HG03558 (cell line): ENCODE measurements at regions not wholly inside any gene's neighbourhood (a gene's known extent, or its start where the extent isn't known, plus 50 kb on each side); places are given as distances from the start of the nearest gene placed in this dataset.

Experiments used
- ATAC-seq: cut with Tn5 transposase; IDR thresholded peaks from one replicate; pipeline ENCODE4 v1.9.1; 2021; ENCODE audit warnings: moderate number of reproducible peaks; ENCODE audit not compliant: unreplicated experiment; ENCODE audit errors: extremely low read depth

GRCh38 chr2:3071685-3072263, 305.8 kb downstream of the EIPR1 start:
- ATAC-seq: no peak

- ATAC-seq: no peak
Observed at GRCh38 chr2:3066831-3067230, 310.8 kb downstream of the EIPR1 start.

DNA sequence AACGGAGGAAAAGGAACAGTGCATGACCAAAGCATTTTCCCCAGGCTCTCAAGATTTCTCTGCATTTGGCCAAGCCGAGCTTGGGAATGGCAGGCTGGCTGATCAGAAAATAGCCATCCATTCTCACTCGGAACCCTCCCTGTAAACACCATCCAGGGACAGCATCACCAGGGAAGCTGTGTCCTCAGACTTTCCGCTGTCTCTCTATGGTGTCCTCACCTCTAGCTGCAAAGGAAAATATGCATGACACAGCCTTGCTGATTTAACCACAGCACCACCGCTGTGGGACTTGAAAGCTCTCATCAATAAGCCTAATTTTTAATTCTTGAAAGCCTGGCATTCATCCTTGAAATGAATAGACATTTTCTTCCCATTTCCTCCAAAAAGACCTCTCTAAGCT, 311.7 kb downstream of the EIPR1 start:
- ATAC-seq: no peak

- no peak for ATAC-seq
Observed at GRCh38 chr2:3062476-3063260, 314.9 kb downstream of the EIPR1 start.

DNA sequence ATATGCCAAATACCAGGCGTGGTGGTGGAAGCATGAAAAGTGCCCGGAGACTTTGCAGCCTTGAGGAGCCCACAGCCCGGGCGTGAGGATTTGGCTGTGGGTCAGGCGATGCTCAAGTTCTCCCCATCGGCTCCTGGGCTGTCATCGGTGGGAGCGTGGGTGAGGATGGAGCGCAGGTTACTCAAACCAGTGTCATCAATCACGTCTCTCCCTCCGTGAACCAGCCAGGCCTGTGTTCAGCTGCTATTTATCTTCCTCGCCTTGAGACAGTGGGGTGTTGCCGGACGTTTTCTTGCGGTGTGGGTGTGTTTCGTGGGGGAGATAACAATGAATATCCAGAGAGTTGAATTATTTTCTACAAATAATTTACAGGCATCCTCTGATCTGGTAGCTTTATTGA, 317.6 kb downstream of the EIPR1 start:
- ATAC-seq: no peak

GRCh38 chr2:3059141-3059925, 318.3 kb downstream of the EIPR1 start:
- no peak for ATAC-seq

GRCh38 chr2:3054066-3054465, 323.6 kb downstream of the EIPR1 start:
- no peak for ATAC-seq

DNA sequence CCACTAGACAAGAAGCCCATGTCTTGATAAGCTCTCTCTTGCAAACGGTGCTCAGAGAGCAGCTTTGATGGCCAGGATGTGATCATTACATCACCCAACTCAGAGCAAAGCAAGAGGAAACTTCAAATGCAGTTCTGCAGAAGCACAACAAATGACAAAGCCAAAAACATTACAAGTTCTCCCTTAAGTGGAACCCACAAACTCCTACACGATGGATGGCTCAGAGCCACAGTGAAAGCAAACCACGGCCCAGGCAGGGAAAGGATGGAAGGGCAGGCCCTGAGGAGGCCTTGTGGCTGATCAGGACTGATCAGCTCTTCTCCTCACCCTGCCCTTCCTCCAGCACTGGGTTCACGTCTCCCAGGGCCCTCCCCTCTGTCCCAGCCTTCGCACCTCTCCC, 326.4 kb downstream of the EIPR1 start:
- ATAC-seq: no peak

GRCh38 chr2:3046170-3046865, 331.3 kb downstream of the EIPR1 start:
- ATAC-seq: no peak

DNA sequence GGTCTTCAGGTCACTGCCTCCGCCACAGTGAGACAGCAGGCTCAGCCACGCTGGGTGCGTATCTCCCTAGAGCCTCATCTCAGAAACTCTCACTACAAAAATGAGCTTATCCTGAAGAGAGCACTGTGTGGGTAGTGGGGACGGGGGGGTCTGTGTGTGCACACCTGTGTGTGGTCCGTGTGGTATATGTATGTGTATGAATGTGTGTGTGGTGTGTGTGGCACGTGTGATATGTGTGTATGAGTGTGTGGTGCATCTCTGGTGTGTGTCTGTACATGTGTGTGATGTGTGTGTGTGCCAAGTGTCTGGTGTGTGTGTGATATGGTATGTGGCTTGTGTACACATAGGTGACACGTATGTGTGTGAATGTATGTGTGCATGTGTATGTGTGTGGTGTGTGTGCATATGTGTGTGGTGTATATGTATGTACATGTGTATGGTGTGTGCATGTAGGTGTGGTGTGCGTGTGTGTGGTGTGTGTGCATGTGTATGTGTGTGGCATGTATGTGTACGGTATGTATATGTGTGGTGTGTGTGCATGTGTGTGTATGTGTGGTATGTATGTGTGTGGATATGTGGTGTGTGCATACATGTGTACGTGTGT, 332.2 kb downstream of the EIPR1 start:
- no peak for ATAC-seq

DNA sequence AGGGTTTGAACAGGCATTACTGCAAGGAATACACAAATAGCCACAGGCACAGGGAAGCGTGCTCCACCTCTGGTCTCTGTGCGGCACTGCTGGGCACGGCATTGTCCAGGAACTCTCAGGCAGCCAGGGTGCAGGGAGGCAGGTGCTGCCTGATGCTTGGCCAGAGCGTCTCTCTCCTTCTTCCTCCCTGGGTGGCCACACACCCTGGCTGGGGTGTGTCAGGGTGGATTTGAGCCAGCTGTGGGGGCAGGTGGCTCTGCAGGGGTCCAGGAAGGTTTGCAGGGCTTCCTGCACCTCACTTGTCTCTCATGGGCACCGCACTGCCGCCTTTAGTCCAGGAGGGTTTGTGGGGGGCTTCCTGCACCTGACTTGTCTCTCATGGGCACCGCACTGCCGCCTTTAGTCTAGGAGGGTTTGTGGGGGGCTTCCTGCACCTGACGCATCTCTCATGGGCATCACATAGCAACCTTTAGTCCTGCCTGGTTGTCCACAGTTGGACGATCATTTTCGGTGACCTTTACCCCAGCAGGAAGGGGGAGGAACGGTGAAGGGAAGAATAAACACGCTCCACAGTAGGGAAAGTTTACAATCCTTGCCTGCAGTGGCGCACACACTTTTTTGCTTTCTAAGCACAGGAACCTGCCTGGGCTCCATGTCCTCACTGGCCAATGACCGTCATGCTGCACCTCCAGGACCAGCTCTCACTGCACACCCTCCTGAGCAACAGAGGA, 332.9 kb downstream of the EIPR1 start:
- ATAC-seq: no peak

DNA sequence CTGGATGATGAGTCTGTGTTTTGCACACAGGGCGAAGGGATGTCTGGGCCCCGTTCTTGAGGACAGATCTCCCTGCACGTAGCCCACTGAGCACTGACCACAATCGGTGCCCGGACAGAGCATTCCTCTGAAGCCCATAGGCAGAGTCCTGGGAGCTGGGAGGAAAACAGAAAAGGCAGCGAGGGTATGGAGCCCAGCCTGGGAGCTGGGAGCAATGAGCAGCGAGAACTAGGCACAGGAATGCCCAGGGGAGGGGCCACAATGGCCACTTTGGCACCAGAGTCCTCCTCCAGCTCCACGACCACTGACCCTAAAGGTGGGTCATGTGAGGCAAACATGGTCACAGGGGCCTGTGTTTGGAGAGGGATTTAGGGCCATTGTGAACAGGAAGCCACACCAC, 333.9 kb downstream of the EIPR1 start:
- no peak for ATAC-seq

GRCh38 chr2:3042601-3043585, 334.7 kb downstream of the EIPR1 start:
- no peak for ATAC-seq

DNA sequence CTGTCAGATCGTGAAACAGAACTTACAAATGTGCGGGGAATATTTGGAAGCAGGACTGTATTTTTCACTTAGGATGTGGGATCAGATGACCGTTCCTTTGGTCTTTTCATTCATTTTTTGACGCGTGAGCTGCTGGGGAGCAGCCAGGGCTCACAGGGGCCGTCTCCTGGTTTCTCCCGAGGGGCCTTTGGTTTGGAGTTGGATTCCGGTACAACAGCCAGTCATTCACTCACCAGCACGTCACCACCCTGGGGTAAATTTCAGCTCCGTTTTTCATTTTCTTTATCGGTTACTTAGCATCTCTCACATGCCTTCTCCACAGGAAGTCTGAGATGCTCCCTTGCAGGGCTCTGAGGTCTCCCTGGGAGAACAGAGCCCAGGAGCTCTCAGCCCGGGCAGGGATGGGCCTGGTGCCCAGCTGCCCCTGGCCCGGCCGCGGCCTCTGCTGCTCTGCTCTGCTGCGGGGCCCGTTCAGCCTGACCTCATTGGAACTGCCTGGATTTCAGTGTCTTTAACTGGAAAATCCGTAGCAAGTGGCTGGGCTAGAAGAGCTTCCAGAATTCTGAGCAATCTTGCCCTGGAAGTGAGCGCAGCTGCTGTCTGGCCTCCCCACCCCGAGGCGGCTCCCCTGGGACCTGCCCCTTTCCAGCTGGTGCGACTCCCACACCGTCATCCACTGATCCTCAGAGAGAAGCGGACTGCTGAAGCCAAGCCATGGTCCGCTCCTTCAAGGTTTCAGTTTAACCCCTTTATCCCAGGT, 335.6 kb downstream of the EIPR1 start:
- no peak for ATAC-seq

- ATAC-seq: no peak
Observed at GRCh38 chr2:3041246-3041645, 336.4 kb downstream of the EIPR1 start.

GRCh38 chr2:3040496-3041140, 337.0 kb downstream of the EIPR1 start:
- no peak for ATAC-seq

DNA sequence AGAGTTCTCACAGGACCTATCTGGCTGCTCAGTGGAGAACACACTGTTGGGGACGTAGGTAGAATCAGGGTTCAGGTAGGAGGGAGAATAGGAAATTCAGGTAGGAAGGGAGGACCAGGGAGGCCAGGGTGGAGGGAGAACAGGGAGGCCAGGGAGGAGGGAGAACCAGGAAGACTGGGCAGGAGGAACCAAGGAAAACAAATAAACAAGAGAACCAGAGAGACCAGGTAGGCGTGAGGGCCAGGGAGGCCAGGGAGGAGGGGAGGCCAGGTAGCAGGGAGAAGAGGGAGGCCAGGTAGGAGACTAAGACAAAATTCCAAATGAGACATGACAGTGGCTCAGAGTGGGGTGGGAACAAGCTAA, 337.6 kb downstream of the EIPR1 start:
- ATAC-seq: no peak
